HUES48 (cell line): ENCODE measurements at regions not wholly inside any gene's neighbourhood (a gene's known extent, or its start where the extent isn't known, plus 50 kb on each side); places are given as distances from the start of the nearest gene placed in this dataset.

ENCODE experiments used
- H3K27ac ChIP-seq: one replicate; pipeline ENCODE4 v1.7.0; 2013; ENCODE audit warnings: low read depth, low read length, inconsistent platforms
- H3K27me3 ChIP-seq: 2 replicates; pipeline ENCODE4 v1.6.1; 2013; ENCODE audit warnings: mild to moderate bottlenecking, low read length; ENCODE audit not compliant: control insufficient read depth, insufficient read depth
- H3K36me3 ChIP-seq: 2 replicates; pipeline ENCODE4 v1.6.1; 2013; ENCODE audit warnings: low read length; ENCODE audit not compliant: control insufficient read depth, insufficient read depth
- H3K4me1 ChIP-seq: 2 replicates; pipeline ENCODE4 v1.6.1; 2013; ENCODE audit warnings: mild to moderate bottlenecking, low read length; ENCODE audit not compliant: control insufficient read depth, insufficient read depth
- H3K4me3 ChIP-seq: 2 replicates; pipeline ENCODE4 v1.5.1; 2013; ENCODE audit warnings: mild to moderate bottlenecking, low read depth, low read length
- H3K9ac ChIP-seq: 2 replicates; pipeline ENCODE4 v1.6.1; 2013; ENCODE audit warnings: mild to moderate bottlenecking, low read depth, low read length, moderate library complexity
- H3K9me3 ChIP-seq: 2 replicates; pipeline ENCODE4 v1.6.1; 2013; ENCODE audit warnings: low read length; ENCODE audit not compliant: control insufficient read depth, insufficient read depth

DNA sequence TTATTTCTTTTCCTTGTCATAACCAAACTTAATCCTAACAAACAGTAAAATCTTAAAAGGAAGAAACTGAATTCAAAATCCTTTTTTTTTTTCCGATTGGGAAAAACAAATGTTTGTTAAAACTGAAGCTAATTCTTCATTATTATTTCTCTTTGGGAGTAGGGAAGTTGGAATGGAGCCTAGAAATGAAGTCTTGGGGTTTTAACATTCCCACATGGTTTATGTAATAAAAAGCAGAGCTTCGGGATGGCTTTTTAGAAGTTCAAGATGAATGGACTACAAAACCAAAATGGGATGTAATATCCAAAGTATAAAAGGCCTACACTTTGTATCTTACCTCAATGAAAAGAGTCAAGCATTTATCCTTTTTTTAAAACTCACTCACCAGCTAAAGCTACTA, 189.0 kb upstream of the TMC3 start:
- H3K9ac ChIP-seq, result no peak overlapping the region

GRCh38 chr15:81560405-81560804, 186.4 kb upstream of the TMC3 start:
- Histone ChIP-seq H3K27me3 (no peaks in the 10 kb centered on the region), H3K9ac (no peak overlapping the region), H3K4me3 (no peak overlapping the region)

More for the DNA sequence above, 189.0 kb upstream of the TMC3 start:
- Histone ChIP-seq H3K27me3 (no peaks in the 10 kb centered on the region), H3K36me3 (no peaks in the 10 kb centered on the region), H3K4me3 (no peak overlapping the region), H3K27ac (no peak overlapping the region), H3K4me1 (no peaks in the 10 kb centered on the region), H3K9me3 (no peaks in the 10 kb centered on the region)

DNA sequence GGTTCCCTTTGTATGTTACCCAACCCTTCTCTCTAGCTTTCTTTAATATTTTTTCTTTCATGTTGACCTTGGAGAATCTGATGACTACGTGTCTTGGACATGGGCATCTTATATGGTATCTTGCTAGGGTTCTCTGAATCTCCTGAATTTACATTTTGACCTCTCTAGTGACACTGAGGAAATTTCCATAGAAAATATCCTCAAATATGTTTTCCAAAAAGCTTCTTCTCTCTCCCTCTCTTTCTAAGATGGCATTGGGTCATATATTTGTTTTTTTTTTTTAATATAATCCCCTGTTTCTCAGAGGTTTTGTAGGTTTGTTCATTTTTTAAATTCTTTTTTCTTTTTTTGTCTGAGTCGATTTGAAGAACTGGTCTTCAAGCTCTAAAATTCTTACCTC, 184.0 kb upstream of the TMC3 start:
- Histone ChIP-seq H3K4me1 (peaks cover 6% of the 10 kb centered on the region; the same call in 1 of the 2 replicates), H3K36me3 (no peaks in the 10 kb centered on the region), H3K9me3 (no peaks in the 10 kb centered on the region), H3K27ac (no peak overlapping the region), H3K27me3 (no peaks in the 10 kb centered on the region), H3K9ac (no peak overlapping the region), H3K4me3 (no peak overlapping the region)

More at GRCh38 chr15:81560405-81560804, 186.4 kb upstream of the TMC3 start:
- H3K36me3 ChIP-seq, result no peaks in the 10 kb centered on the region
- H3K27ac ChIP-seq, result no peak overlapping the region
- no peaks in the 10 kb centered on the region for H3K9me3 ChIP-seq
- peaks cover 6% of the 10 kb centered on the region; the same call in 1 of the 2 replicates for H3K4me1 ChIP-seq

- Histone ChIP-seq H3K4me1 (peaks cover 6% of the 10 kb centered on the region; the same call in 1 of the 2 replicates), H3K4me3 (no peak overlapping the region), H3K27me3 (no peaks in the 10 kb centered on the region), H3K27ac (no peak overlapping the region), H3K9ac (no peak overlapping the region), H3K36me3 (no peaks in the 10 kb centered on the region), H3K9me3 (no peaks in the 10 kb centered on the region)
These were observed 181.3 kb upstream of the TMC3 start for GRCh38 chr15:81555346-81555745.

DNA sequence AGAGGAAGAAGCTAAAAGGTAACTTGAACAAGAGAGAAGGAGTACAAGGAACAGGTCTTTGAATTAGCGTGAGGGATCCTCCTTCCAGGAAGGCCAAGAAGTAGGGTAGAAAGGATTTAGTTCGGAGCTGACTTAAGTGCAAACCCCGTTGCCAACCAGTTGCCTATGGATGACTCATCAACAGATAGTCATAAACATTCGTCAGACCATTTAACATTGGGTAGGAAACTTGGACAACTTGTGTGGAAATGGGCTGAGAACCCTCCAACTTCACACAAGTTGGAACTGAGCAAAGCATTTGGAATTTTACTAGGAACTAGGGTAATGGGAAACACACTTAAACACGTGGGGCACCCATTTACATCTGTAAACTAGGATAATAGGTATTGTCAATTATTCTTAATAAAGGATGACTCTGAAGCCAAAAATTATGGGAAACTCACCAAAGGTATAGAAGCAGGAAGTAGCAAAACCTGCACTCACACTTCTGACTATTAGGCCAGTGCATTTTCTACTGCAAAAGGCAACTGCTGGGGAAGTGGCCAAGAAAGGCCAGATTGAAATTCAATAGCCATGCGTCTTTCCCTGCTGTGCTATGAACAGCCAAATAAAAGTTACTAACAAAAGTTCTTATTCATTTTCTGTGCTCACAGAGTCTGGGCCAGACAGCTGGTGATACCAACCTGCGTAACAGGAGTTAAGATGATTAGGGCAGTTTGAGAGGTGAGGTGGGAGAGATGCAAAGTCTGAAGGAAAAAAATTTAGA, 174.5 kb upstream of the TMC3 start:
- Histone ChIP-seq H3K4me3 (no peak overlapping the region), H3K9ac (no peak overlapping the region), H3K4me1 (peaks cover 2% of the 10 kb centered on the region; the same call in 1 of the 2 replicates), H3K9me3 (no peaks in the 10 kb centered on the region), H3K27me3 (no peaks in the 10 kb centered on the region), H3K36me3 (no peaks in the 10 kb centered on the region), H3K27ac (no peak overlapping the region)

DNA sequence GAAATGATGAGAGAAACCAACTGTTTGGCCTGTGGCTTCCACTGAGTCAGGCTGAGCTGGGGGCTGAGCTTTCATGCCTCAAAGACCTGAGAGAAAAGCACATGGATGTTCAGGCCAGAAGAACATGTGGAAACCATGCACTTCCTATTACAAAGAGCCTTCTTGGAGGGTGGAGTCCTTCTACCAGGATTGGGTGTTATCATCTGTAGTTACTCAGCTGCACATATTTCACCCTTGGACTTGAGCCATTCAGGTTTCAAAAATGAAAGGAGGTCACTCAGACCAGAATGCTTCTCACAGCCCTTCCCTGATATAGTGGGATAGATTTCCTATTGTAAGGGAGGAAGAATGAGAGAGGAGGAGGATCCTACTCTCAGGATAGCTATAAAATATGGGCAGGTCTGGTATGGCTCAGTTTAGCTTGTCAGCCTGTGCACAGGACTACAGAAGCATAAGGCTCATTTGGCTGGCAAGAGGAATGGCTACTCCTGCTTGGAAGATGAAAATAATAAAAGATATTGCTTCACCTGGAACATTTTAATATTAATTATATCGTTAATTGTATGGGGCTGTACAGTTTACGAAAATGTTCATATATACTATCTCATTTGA, 173.6 kb upstream of the TMC3 start:
- H3K27ac ChIP-seq, result no peak overlapping the region
- no peaks in the 10 kb centered on the region for H3K9me3 ChIP-seq
- no peaks in the 10 kb centered on the region for H3K27me3 ChIP-seq
- H3K36me3 ChIP-seq, result no peaks in the 10 kb centered on the region
- peaks cover 2% of the 10 kb centered on the region; the same call in 1 of the 2 replicates for H3K4me1 ChIP-seq
- no peak overlapping the region for H3K4me3 ChIP-seq
- no peak overlapping the region for H3K9ac ChIP-seq

DNA sequence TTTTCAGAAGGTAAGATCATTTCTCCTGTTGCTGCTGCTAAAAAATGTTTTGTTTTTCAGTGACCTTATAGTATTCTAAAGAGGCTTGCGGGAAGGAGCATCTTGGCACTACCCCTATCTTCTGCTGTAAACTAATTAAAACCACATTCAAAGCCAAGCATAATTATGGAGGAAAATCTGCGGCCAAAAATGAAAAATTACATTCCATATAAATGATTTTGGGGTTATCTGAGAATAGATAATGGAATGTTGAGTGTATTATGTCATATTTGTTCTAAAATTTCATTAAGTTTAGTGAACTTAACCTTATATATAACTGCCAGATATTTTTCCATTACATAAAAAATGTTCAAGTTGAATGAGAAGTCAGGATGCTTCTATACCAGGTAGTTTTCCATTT, 170.4 kb upstream of the TMC3 start:
- no peaks in the 10 kb centered on the region for H3K9me3 ChIP-seq
- no peaks in the 10 kb centered on the region for H3K36me3 ChIP-seq
- H3K27me3 ChIP-seq, result no peaks in the 10 kb centered on the region
- no peak overlapping the region for H3K4me3 ChIP-seq
- no peak overlapping the region for H3K9ac ChIP-seq
- H3K4me1 ChIP-seq, result peaks cover 2% of the 10 kb centered on the region; the same call in 1 of the 2 replicates
- no peak overlapping the region for H3K27ac ChIP-seq

- Histone ChIP-seq H3K27me3 (no peaks in the 10 kb centered on the region), H3K4me1 (no peaks in the 10 kb centered on the region), H3K36me3 (no peaks in the 10 kb centered on the region), H3K27ac (no peak overlapping the region), H3K4me3 (no peak overlapping the region), H3K9ac (no peak overlapping the region), H3K9me3 (no peaks in the 10 kb centered on the region)
These were observed 166.9 kb upstream of the TMC3 start for GRCh38 chr15:81540909-81541308.

- no peak overlapping the region for H3K9ac ChIP-seq
- no peaks in the 10 kb centered on the region for H3K36me3 ChIP-seq
- H3K27me3 ChIP-seq, result no peaks in the 10 kb centered on the region
- H3K9me3 ChIP-seq, result no peaks in the 10 kb centered on the region
- H3K27ac ChIP-seq, result no peak overlapping the region
- no peak overlapping the region for H3K4me3 ChIP-seq
- H3K4me1 ChIP-seq, result peaks cover 10% of the 10 kb centered on the region
These were observed 162.3 kb upstream of the TMC3 start for GRCh38 chr15:81536356-81536755.

- peaks cover 33% of the 10 kb centered on the region for H3K4me1 ChIP-seq
- no peak overlapping the region for H3K4me3 ChIP-seq
- no peak overlapping the region for H3K9ac ChIP-seq
- no peak overlapping the region for H3K27ac ChIP-seq
- H3K9me3 ChIP-seq, result no peaks in the 10 kb centered on the region
- no peaks in the 10 kb centered on the region for H3K27me3 ChIP-seq
- H3K36me3 ChIP-seq, result no peaks in the 10 kb centered on the region
These were observed 160.1 kb upstream of the TMC3 start for GRCh38 chr15:81534124-81534523.

DNA sequence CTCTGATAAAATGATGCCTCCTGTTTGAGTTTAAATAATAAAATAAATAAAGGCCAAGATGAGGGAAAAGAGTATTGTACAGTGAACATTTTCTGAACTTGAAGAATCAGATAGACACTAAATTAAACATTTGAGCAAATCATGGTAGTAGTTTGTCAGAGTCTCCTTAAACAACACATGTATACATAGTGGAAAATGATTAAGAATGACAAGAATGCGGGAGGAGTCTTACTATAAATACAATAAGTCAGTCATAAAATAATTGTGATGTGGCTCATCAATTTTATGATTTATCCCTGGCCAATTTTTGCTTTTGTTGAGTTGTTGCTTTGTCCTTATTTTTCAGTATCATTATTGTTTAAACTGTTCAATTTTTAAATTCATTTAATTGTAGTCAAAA, 158.0 kb upstream of the TMC3 start:
- Histone ChIP-seq H3K4me3 (peak overlapping the region; percentile 40; the same call in 1 of the 2 replicates), H3K27me3 (no peaks in the 10 kb centered on the region), H3K27ac (no peak overlapping the region), H3K4me1 (peaks cover 36% of the 10 kb centered on the region), H3K36me3 (no peaks in the 10 kb centered on the region), H3K9me3 (no peaks in the 10 kb centered on the region), H3K9ac (no peak overlapping the region)
